Esophagus muscularis mucosa (tissue), 4 donors: ENCODE measurements at regions not wholly inside any gene's neighbourhood (a gene's known extent, or its start where the extent isn't known, plus 50 kb on each side); places are given as distances from the start of the nearest gene placed in this dataset.

ENCODE experiments used
- CTCF ChIP-seq, 3 experiments: fragments of 200-600 bp in 2 of 3; fragments of 450-650 bp in 1 of 3; sonication (generic) in 2 of 3; IDR thresholded peaks; one replicate each; pipeline ENCODE4 v1.5.1; 2017 to 2019; ENCODE audit warnings: antibody characterized with exemption in 3 of 3, mild to moderate bottlenecking in 2 of 3, moderate library complexity in 1 of 3
- EP300 ChIP-seq: sonication (generic); formaldehyde crosslinking; IDR thresholded peaks from one replicate; pipeline ENCODE4 v1.6.1; 2017; ENCODE audit warnings: antibody characterized with exemption
- POLR2A ChIP-seq: fragments of 450-650 bp; IDR thresholded peaks from one replicate; pipeline ENCODE4 v1.6.1; 2017; ENCODE audit warnings: antibody characterized with exemption, moderate library complexity, mild to moderate bottlenecking, low read depth
- POLR2AphosphoS5 ChIP-seq, 2 donors: sonication (generic); formaldehyde crosslinking; IDR thresholded peaks; one replicate each; pipeline ENCODE4 v1.6.1; 2017; ENCODE audit warnings: antibody characterized with exemption in 2 of 2

- TF ChIP-seq POLR2AphosphoS5 (IDR thresholded peaks at IDR 0.05) (no peak), POLR2A (no peak), CTCF (IDR thresholded peaks at IDR 0.05) (no peak), EP300 (no peak)
Observed at GRCh38 chr18:53749766-53750165, 474.7 kb downstream of the MBD2 start.
